HEK293T (cell line): ENCODE measurements at regions not wholly inside any gene's neighbourhood (a gene's known extent, or its start where the extent isn't known, plus 50 kb on each side); places are given as distances from the start of the nearest gene placed in this dataset.

Source experiments
- CTCF ChIA-PET: fragments of 350-600 bp; formaldehyde crosslinking; extraction: SDS; loops from one replicate; lab custom pipeline; 2021; ENCODE audit warnings: antibody characterized with exemption, inconsistent platforms; lab: Yijun Ruan, JAX
- POLR2A ChIA-PET: fragments of 350-600 bp; formaldehyde crosslinking; extraction: SDS; loops from one replicate; lab custom pipeline; 2020; ENCODE audit warnings: antibody characterized with exemption, inconsistent platforms; lab: Yijun Ruan, JAX
- DNase-seq: peaks from one replicate; pipeline ENCODE4 v3.0.0; 2012; ENCODE audit warnings: mixed read lengths; ENCODE audit errors: extremely low spot score
- ARNT ChIP-seq: fragments of 450-650 bp; IDR thresholded peaks from 2 replicates; pipeline ENCODE4 v1.6.1; 2017; ENCODE audit warnings: mild to moderate bottlenecking
- BHLHE40 ChIP-seq: fragments of 450-650 bp; IDR thresholded peaks from 2 replicates; pipeline ENCODE4 v1.6.1; 2016; ENCODE audit warnings: mild to moderate bottlenecking, moderate library complexity, borderline replicate concordance
- CTBP1 ChIP-seq: fragments of 450-650 bp; IDR thresholded peaks from 2 replicates; pipeline ENCODE4 v1.6.1; 2016; ENCODE audit warnings: borderline replicate concordance
- ELF4 ChIP-seq: fragments of 450-650 bp; IDR thresholded peaks from 2 replicates; pipeline ENCODE4 v1.6.1; 2017; ENCODE audit warnings: antibody characterized with exemption
- FOXA1 ChIP-seq: fragments of 450-650 bp; IDR thresholded peaks from 2 replicates; pipeline ENCODE4 v1.6.1; 2016; ENCODE audit warnings: mild to moderate bottlenecking
- FOXK2 ChIP-seq: fragments of 450-650 bp; IDR thresholded peaks from 2 replicates; pipeline ENCODE4 v1.6.1; 2016; ENCODE audit warnings: mild to moderate bottlenecking
- FOXM1 ChIP-seq: fragments of 450-650 bp; IDR thresholded peaks from 2 replicates; pipeline ENCODE4 v1.6.1; 2017; ENCODE audit warnings: mild to moderate bottlenecking, borderline replicate concordance
- HDGF ChIP-seq: fragments of 450-650 bp; IDR thresholded peaks from 2 replicates; pipeline ENCODE4 v1.6.1; 2017; ENCODE audit warnings: antibody characterized with exemption, borderline replicate concordance
- L3MBTL2 ChIP-seq: fragments of 450-650 bp; conservative IDR thresholded peaks from 2 replicates; pipeline ENCODE4 v1.6.1; 2016; ENCODE audit warnings: mild to moderate bottlenecking
- LEF1 ChIP-seq: fragments of 450-650 bp; IDR thresholded peaks from 2 replicates; pipeline ENCODE4 v1.6.1; 2017; ENCODE audit warnings: mild to moderate bottlenecking, borderline replicate concordance
- NFRKB ChIP-seq: fragments of 450-650 bp; IDR thresholded peaks from 2 replicates; pipeline ENCODE4 v1.6.1; 2016; ENCODE audit warnings: mild to moderate bottlenecking, moderate library complexity
- SP1 ChIP-seq: fragments of 450-650 bp; IDR thresholded peaks from 2 replicates; pipeline ENCODE4 v1.6.1; 2017
- SUZ12 ChIP-seq: fragments of 450-650 bp; IDR thresholded peaks from 2 replicates; pipeline ENCODE4 v1.6.1; 2016; ENCODE audit warnings: mild to moderate bottlenecking
- TARDBP ChIP-seq: fragments of 450-650 bp; IDR thresholded peaks from 2 replicates; pipeline ENCODE4 v1.6.1; 2016
- ZNF384 ChIP-seq: fragments of 450-650 bp; IDR thresholded peaks from 2 replicates; pipeline ENCODE4 v1.6.1; 2016
- TF ChIP-seq, protein P1 (sequence below): fragments of 450-650 bp; IDR thresholded peaks from 2 replicates; pipeline ENCODE4 v1.6.1; 2016

DNA sequence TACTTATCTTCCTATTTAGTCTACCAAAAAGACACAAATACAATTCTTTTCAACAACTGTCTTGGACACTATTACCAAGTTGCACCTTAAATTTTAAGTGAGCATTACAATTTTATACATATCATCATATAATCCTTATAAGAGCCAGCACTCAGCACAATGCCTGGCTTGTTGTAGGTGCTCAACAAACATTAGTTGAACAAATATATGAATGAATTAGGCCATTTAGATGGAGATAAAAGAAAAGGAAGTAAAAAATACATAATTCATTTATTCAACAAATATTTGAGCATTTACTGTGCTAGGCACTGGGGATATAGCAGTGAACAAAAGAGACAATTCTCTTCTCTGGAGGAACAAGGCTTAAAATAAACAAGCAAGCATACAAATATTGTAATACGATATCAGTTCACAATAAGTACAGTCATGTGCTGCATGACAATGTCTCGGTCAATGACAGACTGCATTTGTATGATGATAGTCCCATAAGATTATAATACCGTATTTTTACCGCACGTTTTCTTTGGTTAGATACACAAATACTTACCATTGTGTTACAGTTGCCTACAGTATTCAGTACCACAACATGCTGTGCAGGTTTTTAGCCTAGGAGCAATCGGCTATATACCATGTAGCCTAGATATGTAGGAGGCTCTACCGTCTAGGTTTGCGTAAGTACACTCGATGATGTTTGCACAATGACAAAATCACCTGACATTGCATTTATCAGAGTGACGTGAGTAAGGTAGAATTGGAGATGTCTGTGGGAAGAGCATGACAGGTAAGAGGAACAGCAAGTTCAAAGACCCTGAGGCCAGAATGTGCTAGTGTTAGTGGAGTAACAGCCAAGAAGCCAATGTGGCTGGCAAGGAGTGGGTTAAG, 86.4 kb upstream of the HS3ST2 start:
- TF ChIP-seq, protein P1, sequence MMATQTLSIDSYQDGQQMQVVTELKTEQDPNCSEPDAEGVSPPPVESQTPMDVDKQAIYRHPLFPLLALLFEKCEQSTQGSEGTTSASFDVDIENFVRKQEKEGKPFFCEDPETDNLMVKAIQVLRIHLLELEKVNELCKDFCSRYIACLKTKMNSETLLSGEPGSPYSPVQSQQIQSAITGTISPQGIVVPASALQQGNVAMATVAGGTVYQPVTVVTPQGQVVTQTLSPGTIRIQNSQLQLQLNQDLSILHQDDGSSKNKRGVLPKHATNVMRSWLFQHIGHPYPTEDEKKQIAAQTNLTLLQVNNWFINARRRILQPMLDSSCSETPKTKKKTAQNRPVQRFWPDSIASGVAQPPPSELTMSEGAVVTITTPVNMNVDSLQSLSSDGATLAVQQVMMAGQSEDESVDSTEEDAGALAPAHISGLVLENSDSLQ: no peak
- TF ChIP-seq TARDBP (no peak), ZNF384 (no peak), SUZ12 (no peak), L3MBTL2 (no peak), LEF1 (no peak), FOXK2 (no peak), HDGF (no peak), ELF4 (no peak), SP1 (no peak)
- POLR2A ChIA-PET: no interaction called here

DNA sequence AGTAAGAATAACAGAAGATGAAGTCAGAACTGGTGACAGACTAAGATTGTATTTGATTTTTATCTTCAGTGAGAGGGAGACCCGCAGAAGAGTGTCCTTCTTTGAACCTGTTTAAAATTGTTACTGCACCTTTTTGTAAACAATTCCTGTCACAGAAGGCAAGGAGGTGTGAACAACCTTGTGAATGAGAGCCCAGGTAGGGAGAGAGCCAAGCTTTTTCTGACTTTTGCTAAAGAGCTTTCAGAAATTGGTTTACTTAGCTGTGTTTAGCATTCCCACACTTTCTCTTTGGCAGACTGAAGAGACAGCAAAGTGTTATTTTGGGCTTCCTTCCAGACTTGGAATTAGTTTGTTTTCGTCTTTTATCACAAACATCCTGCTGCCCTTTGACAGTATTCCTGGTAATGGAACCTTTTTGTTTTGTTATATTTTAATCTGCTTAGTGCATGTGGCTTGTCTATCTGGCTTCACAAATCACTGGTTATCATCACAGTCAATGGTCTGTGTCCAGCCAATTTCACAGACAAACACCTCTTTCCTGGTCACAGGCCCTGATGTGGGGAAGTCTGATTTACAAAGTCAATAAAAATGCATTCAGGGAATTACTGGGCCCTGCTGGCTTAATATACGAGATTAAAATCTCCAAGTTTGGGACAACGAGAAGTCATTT, 85.7 kb upstream of the HS3ST2 start:
- TF ChIP-seq NFRKB (no peak), BHLHE40 (no peak), ELF4 (no peak), SUZ12 (no peak)
- no peak for DNase-seq
- CTCF ChIA-PET: no interaction called here
- POLR2A ChIA-PET: no interaction called here

More for the DNA sequence above, 86.4 kb upstream of the HS3ST2 start:
- CTCF ChIA-PET: no interaction called here
- no peak for DNase-seq

DNA sequence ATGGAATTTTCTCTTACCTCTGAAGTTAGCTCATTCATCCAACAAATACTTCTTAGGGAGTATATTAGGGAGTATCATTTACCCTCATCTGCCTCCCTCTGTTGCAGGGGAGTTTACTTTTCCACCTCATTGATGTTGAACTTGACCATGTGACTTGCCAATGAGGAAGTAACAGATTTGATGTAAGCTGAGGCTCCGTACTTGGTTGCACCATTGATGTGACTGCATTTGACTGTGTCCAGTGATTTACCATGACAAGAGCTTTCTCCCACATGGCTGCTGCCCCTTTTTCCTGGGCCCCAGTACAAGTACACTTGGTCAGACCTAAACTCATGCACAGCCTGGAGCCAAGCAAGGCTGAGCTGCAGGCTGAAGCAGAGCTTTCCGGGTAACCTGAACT, 81.6 kb upstream of the HS3ST2 start:
- no peak for DNase-seq
- CTCF ChIA-PET: no interaction called here
- POLR2A ChIA-PET: no interaction called here
- TF ChIP-seq BHLHE40: no peak
- no peak for TF ChIP-seq CTBP1
- TF ChIP-seq, protein P1: no peak
- TF ChIP-seq NFRKB: no peak
- TF ChIP-seq FOXA1: no peak
- TF ChIP-seq FOXM1: no peak

DNA sequence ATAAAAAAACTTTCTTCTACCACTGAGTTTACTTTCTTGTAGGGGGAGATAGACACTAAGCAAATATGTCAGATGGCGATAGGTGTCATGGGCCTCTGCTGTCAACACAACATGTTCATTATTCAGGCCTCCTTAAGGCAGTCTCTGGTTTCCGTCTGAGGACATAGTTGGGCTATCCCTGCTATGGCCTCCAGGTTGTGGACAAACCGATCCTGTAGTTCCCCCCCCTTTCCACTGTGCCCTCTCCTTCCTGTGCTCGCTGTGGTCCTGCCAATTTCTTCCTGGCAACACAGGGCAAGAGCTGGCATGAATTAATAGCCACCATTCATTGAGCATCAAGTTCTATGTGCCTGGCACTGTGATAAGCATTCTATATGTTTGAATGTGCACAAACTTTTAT, 81.0 kb upstream of the HS3ST2 start:
- POLR2A ChIA-PET: no interaction called here
- CTCF ChIA-PET: no interaction called here
- TF ChIP-seq SP1 (no peak), ARNT (no peak), BHLHE40 (no peak), CTBP1 (no peak), ELF4 (no peak), HDGF (no peak), SUZ12 (no peak), L3MBTL2 (no peak), TARDBP (no peak), ZNF384 (no peak), FOXK2 (no peak), FOXM1 (no peak), FOXA1 (no peak), NFRKB (no peak), LEF1 (no peak)
- TF ChIP-seq, protein P1: no peak
- no peak for DNase-seq

DNA sequence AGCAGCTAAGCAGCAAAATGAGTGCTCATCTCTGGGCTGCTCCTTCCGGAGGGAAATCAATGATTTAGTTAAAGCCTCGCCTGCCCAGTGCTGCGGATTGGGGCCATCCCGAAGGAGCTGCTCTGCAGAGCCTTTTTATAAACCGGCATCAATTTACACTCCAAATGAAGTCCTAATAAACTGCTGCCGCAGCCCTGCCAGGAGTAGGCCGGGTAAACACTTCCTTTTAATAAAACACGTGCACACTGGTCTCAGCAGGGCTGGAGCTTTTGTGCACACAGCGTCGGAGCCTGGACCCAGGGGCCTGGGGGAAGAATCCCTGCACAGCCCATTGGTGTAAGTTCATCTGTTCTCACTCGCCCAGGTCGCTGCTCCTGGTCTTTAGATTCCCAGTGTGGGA, 79.6 kb upstream of the HS3ST2 start:
- CTCF ChIA-PET: no interaction called here

DNA sequence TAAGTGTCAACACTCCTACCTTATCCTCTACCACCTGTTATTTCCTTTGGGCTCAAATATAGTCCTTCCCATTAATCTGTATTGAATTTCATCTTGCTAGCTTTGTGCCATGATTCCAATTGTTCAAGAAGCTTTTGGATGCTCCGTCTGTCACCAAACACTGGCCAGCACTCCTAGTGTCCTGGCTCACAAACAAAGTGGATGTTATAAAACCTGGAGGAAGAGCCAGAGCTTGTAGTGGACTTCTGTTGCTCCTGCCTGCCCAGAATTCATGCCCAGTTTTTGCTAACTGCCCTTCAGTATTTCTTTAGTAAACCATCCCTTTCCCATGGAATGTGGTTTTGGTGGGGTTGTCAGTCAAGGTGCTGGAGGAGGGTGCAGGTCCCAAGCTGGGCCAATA, 77.2 kb upstream of the HS3ST2 start:
- no peak for DNase-seq
- CTCF ChIA-PET: no interaction called here
- TF ChIP-seq SP1 (no peak), SUZ12 (no peak), LEF1 (no peak), CTBP1 (no peak), HDGF (no peak), NFRKB (no peak), FOXA1 (no peak), FOXM1 (no peak)
- TF ChIP-seq, protein P1: no peak
- POLR2A ChIA-PET: no interaction called here

More for the DNA sequence above, 79.6 kb upstream of the HS3ST2 start:
- DNase-seq: no peak
- TF ChIP-seq FOXA1: no peak
- POLR2A ChIA-PET: no interaction called here
